ENCODE measurements at regions not wholly inside any gene's neighbourhood (a gene's known extent, or its start where the extent isn't known, plus 50 kb on each side); places are given as distances from the start of the nearest gene placed in this dataset.
"Not testable (repeated sequence)": the region's sequence is repeated elsewhere in the genome, so short reads cannot be mapped to it uniquely, and the experiment has no call there.

GRCh38 chr11:122002926-122003325 lies 113.1 kb downstream of the BLID start:
- no peak overlapping the region for H3K27ac Mint-ChIP-seq
- no peak overlapping the region for H3K4me3 Mint-ChIP-seq

GRCh38 chr11:122002047-122002446 lies 114.0 kb downstream of the BLID start:
- Mint-ChIP-seq H3K9me3 (peaks cover 3% of the 10 kb centered on the region), H3K4me3 (no peak overlapping the region), H3K4me1 (ENCODE audit: low read depth in 2 of 2) (no peaks in the 10 kb centered on the region), H3K27me3 (peaks cover 11 to 33% of the 10 kb centered on the region in 2 donors), H3K36me3 (no peaks in the 10 kb centered on the region), H3K27ac (no peak overlapping the region)
- DNase-seq (ENCODE audit: low spot score) (no peak), ATAC-seq (no peak)

More at GRCh38 chr11:122002926-122003325, 113.1 kb downstream of the BLID start:
- DNase-seq (ENCODE audit: low spot score): no peak
- no peaks in the 10 kb centered on the region for H3K36me3 Mint-ChIP-seq
- peaks cover 3% of the 10 kb centered on the region for H3K9me3 Mint-ChIP-seq
- H3K4me1 Mint-ChIP-seq (ENCODE audit: low read depth in 2 of 2): no peaks in the 10 kb centered on the region
- H3K27me3 Mint-ChIP-seq: peaks cover 11 to 37% of the 10 kb centered on the region in 2 donors
- no peak for ATAC-seq

- ATAC-seq: no peak
- Mint-ChIP-seq H3K27me3 (peaks cover 13 to 32% of the 10 kb centered on the region in 2 donors), H3K9me3 (peaks cover 3% of the 10 kb centered on the region), H3K36me3 (no peaks in the 10 kb centered on the region), H3K27ac (no peak overlapping the region), H3K4me3 (no peak overlapping the region), H3K4me1 (ENCODE audit: low read depth in 2 of 2) (no peaks in the 10 kb centered on the region)
- DNase-seq (ENCODE audit: low spot score): no peak
Measured at GRCh38 chr11:121999651-122000050, 116.4 kb downstream of the BLID start.

- Mint-ChIP-seq H3K4me3 (no peak overlapping the region), H3K9me3 (no peaks in the 10 kb centered on the region)
- ATAC-seq: no peak
Measured at GRCh38 chr11:121996574-121996973, 119.4 kb downstream of the BLID start.

GRCh38 chr11:121983901-121984300 lies 132.1 kb downstream of the BLID start:
- ATAC-seq: no peak
- no peak overlapping the region for H3K27ac Mint-ChIP-seq
- no peaks in the 10 kb centered on the region for H3K36me3 Mint-ChIP-seq
- H3K27me3 Mint-ChIP-seq: peaks cover 13 to 33% of the 10 kb centered on the region in 2 donors
- DNase-seq (ENCODE audit: low spot score): no peak
- no peaks in the 10 kb centered on the region for H3K4me1 Mint-ChIP-seq (ENCODE audit: low read depth in 2 of 2)
- H3K4me3 Mint-ChIP-seq: no peak overlapping the region
- peaks cover 4% of the 10 kb centered on the region for H3K9me3 Mint-ChIP-seq

More at GRCh38 chr11:121996574-121996973, 119.4 kb downstream of the BLID start:
- H3K27ac Mint-ChIP-seq: no peak overlapping the region
- no peak for DNase-seq (ENCODE audit: low spot score)
- no peaks in the 10 kb centered on the region for H3K4me1 Mint-ChIP-seq (ENCODE audit: low read depth in 2 of 2)
- H3K36me3 Mint-ChIP-seq: peaks cover 7% of the 10 kb centered on the region
- H3K27me3 Mint-ChIP-seq: peaks cover 11 to 34% of the 10 kb centered on the region in 2 donors

- ATAC-seq; H3K4me1 Mint-ChIP-seq (ENCODE audit: low read depth in 2 of 2); H3K9me3 Mint-ChIP-seq; H3K36me3 Mint-ChIP-seq; DNase-seq (ENCODE audit: low spot score); H3K4me3 Mint-ChIP-seq; H3K27ac Mint-ChIP-seq: not testable (repeated sequence)
- peaks cover 8 to 55% of the 10 kb centered on the region in 2 donors for H3K27me3 Mint-ChIP-seq
Measured at GRCh38 chr11:121977914-121978313, 138.1 kb downstream of the BLID start.

- peaks cover 15 to 33% of the 10 kb centered on the region in 2 donors for H3K27me3 Mint-ChIP-seq
Measured at GRCh38 chr11:121968638-121969037, 147.4 kb downstream of the BLID start.

GRCh38 chr11:121967131-121967704 lies 148.8 kb downstream of the BLID start:
- Mint-ChIP-seq H3K27ac (no peak overlapping the region), H3K9me3 (no peaks in the 10 kb centered on the region), H3K4me1 (ENCODE audit: low read depth in 2 of 2) (no peaks in the 10 kb centered on the region), H3K27me3 (peaks cover 15 to 23% of the 10 kb centered on the region in 2 donors), H3K36me3 (no peaks in the 10 kb centered on the region), H3K4me3 (no peak overlapping the region)
- ATAC-seq (no peak), DNase-seq (ENCODE audit: low spot score) (no peak)

More at GRCh38 chr11:121968638-121969037, 147.4 kb downstream of the BLID start:
- H3K9me3 Mint-ChIP-seq: peaks cover 2% of the 10 kb centered on the region
- H3K36me3 Mint-ChIP-seq: peaks cover 7% of the 10 kb centered on the region
- DNase-seq (ENCODE audit: low spot score) (no peak), ATAC-seq (no peak)
- no peaks in the 10 kb centered on the region for H3K4me1 Mint-ChIP-seq (ENCODE audit: low read depth in 2 of 2)
- H3K4me3 Mint-ChIP-seq: no peak overlapping the region
- no peak overlapping the region for H3K27ac Mint-ChIP-seq

- no peak overlapping the region for H3K4me3 Mint-ChIP-seq
- no peaks in the 10 kb centered on the region for H3K9me3 Mint-ChIP-seq
- H3K36me3 Mint-ChIP-seq: no peaks in the 10 kb centered on the region
- no peak for DNase-seq (ENCODE audit: low spot score)
- H3K4me1 Mint-ChIP-seq (ENCODE audit: low read depth in 2 of 2): no peaks in the 10 kb centered on the region
- peaks cover 11 to 19% of the 10 kb centered on the region in 2 donors for H3K27me3 Mint-ChIP-seq
- no peak overlapping the region for H3K27ac Mint-ChIP-seq
- no peak for ATAC-seq
Measured at GRCh38 chr11:121965330-121965729, 150.7 kb downstream of the BLID start.

- no peaks in the 10 kb centered on the region for H3K9me3 Mint-ChIP-seq
- no peaks in the 10 kb centered on the region for H3K36me3 Mint-ChIP-seq
- H3K4me1 Mint-ChIP-seq (ENCODE audit: low read depth in 2 of 2): no peaks in the 10 kb centered on the region
- no peak overlapping the region for H3K4me3 Mint-ChIP-seq
- H3K27ac Mint-ChIP-seq: no peak overlapping the region
- DNase-seq (ENCODE audit: low spot score) (no peak), ATAC-seq (no peak)
- H3K27me3 Mint-ChIP-seq: peaks cover 10 to 16% of the 10 kb centered on the region in 2 donors
Measured at GRCh38 chr11:121964591-121964990, 151.4 kb downstream of the BLID start.

GRCh38 chr11:121963846-121964245 lies 152.2 kb downstream of the BLID start:
- not testable (repeated sequence) for H3K4me3 Mint-ChIP-seq; H3K36me3 Mint-ChIP-seq; H3K9me3 Mint-ChIP-seq; H3K27ac Mint-ChIP-seq; ATAC-seq; H3K4me1 Mint-ChIP-seq (ENCODE audit: low read depth in 2 of 2); DNase-seq (ENCODE audit: low spot score)
- H3K27me3 Mint-ChIP-seq: peaks cover 14 to 23% of the 10 kb centered on the region in 2 donors

- no peaks in the 10 kb centered on the region for H3K4me1 Mint-ChIP-seq (ENCODE audit: low read depth in 2 of 2)
- no peak overlapping the region for H3K4me3 Mint-ChIP-seq
- H3K27ac Mint-ChIP-seq: no peak overlapping the region
- no peaks in the 10 kb centered on the region for H3K9me3 Mint-ChIP-seq
- ATAC-seq: no peak
- H3K27me3 Mint-ChIP-seq: peaks cover 13 to 19% of the 10 kb centered on the region in 2 donors
- DNase-seq (ENCODE audit: low spot score): no peak
- no peaks in the 10 kb centered on the region for H3K36me3 Mint-ChIP-seq
Measured at GRCh38 chr11:121961321-121961801, 154.7 kb downstream of the BLID start.

GRCh38 chr11:121958971-121959325 lies 157.1 kb downstream of the BLID start:
- ATAC-seq (no peak), DNase-seq (ENCODE audit: low spot score) (no peak)
- Mint-ChIP-seq H3K9me3 (no peaks in the 10 kb centered on the region), H3K36me3 (no peaks in the 10 kb centered on the region), H3K4me1 (ENCODE audit: low read depth in 2 of 2) (no peaks in the 10 kb centered on the region), H3K27ac (no peak overlapping the region), H3K27me3 (peaks cover 14 to 22% of the 10 kb centered on the region in 2 donors), H3K4me3 (no peak overlapping the region)

- Mint-ChIP-seq H3K27ac (no peak overlapping the region), H3K27me3 (peaks cover 14 to 22% of the 10 kb centered on the region in 2 donors), H3K4me1 (ENCODE audit: low read depth in 2 of 2) (no peaks in the 10 kb centered on the region), H3K4me3 (no peak overlapping the region), H3K36me3 (no peaks in the 10 kb centered on the region), H3K9me3 (no peaks in the 10 kb centered on the region)
- ATAC-seq (no peak), DNase-seq (ENCODE audit: low spot score) (no peak)
Measured at GRCh38 chr11:121958323-121958970, 157.6 kb downstream of the BLID start.

Data from natural killer cell treated with Interleukin-12 subunit alpha and Interleukin-12 subunit beta and Interleukin-15 and Interleukin-18, amount 100 ng/mL, for 72 hours (primary cell).